Osteocyte (in vitro differentiated cells): ENCODE measurements at regions not wholly inside any gene's neighbourhood (a gene's known extent, or its start where the extent isn't known, plus 50 kb on each side); places are given as distances from the start of the nearest gene placed in this dataset.
A peak's percentile ranks its signal among the peaks of the same experiment; 100 is the strongest.

Experiments
- DNase-seq: peaks from one replicate; pipeline ENCODE4 v3.0.0; 2021; ENCODE audit warnings: mixed read lengths; ENCODE audit not compliant: unreplicated experiment; ENCODE audit errors: extremely low spot score
- H3K27ac Mint-ChIP-seq: one replicate; pipeline ENCODE4 v1.8.0; 2021; ENCODE audit warnings: mild to moderate bottlenecking, mixed read lengths; ENCODE audit not compliant: unreplicated experiment
- H3K27me3 Mint-ChIP-seq: one replicate; pipeline ENCODE4 v1.8.0; 2021; ENCODE audit warnings: mixed read lengths; ENCODE audit not compliant: unreplicated experiment
- H3K36me3 Mint-ChIP-seq: one replicate; pipeline ENCODE4 v1.8.0; 2021; ENCODE audit warnings: mixed read lengths; ENCODE audit not compliant: unreplicated experiment
- H3K4me1 Mint-ChIP-seq: one replicate; pipeline ENCODE4 v1.8.0; 2021; ENCODE audit warnings: mixed read lengths; ENCODE audit not compliant: unreplicated experiment
- H3K4me3 Mint-ChIP-seq: one replicate; pipeline ENCODE4 v1.8.0; 2021; ENCODE audit warnings: mild to moderate bottlenecking, moderate library complexity, mixed read lengths; ENCODE audit not compliant: unreplicated experiment
- H3K9me3 Mint-ChIP-seq: one replicate; pipeline ENCODE4 v1.8.0; 2021; ENCODE audit warnings: mixed read lengths; ENCODE audit not compliant: unreplicated experiment
- CTCF ChIP-seq: fragments of 200-600 bp; sonication (generic); IDR thresholded peaks from 2 replicates; pipeline ENCODE4 v1.5.0; 2021; ENCODE audit warnings: antibody characterized with exemption, mild to moderate bottlenecking, moderate library complexity

- Mint-ChIP-seq H3K9me3 (no peaks in the 10 kb centered on the region), H3K27me3 (peaks cover 54% of the 10 kb centered on the region), H3K4me1 (no peaks in the 10 kb centered on the region), H3K4me3 (no peak overlapping the region), H3K27ac (no peak overlapping the region), H3K36me3 (no peaks in the 10 kb centered on the region)
- TF ChIP-seq CTCF = peak; percentile 73
- DNase-seq = no peak
These were observed 51.3 kb upstream of the LSM14A start for GRCh38 chr19:34120846-34121639.
